Stimulated activated CD4-positive, alpha-beta T cell treated with anti-CD3 and anti-CD28 coated beads, Interleukin-12 subunit alpha, Interleukin-12 subunit beta, amount 100 ng/mL, for 24 hours (primary cell): ENCODE measurements at regions not wholly inside any gene's neighbourhood (a gene's known extent, or its start where the extent isn't known, plus 50 kb on each side); places are given as distances from the start of the nearest gene placed in this dataset.

Experiments
- DNase-seq, 2 experiments: peaks; one replicate each; pipeline ENCODE4 v3.0.0-alpha.2; 2020; ENCODE audit warnings: low read depth in 2 of 2

GRCh38 chr5:166936351-166936750, 1355.1 kb upstream of the WWC1 start:
- no peak for DNase-seq

- DNase-seq: no peak
Measured at GRCh38 chr5:166938071-166938470, 1353.4 kb upstream of the WWC1 start.

- DNase-seq: no peak
Measured at GRCh38 chr5:166942948-166943347, 1348.5 kb upstream of the WWC1 start.

- DNase-seq: no peak
Measured at GRCh38 chr5:166947045-166947444, 1344.4 kb upstream of the WWC1 start.

GRCh38 chr5:166948679-166949078, 1342.8 kb upstream of the WWC1 start:
- DNase-seq: no peak

- DNase-seq: no peak
Measured at GRCh38 chr5:166952048-166952447, 1339.4 kb upstream of the WWC1 start.

GRCh38 chr5:166957782-166958181, 1333.7 kb upstream of the WWC1 start:
- DNase-seq: no peak

GRCh38 chr5:166959766-166960165, 1331.7 kb upstream of the WWC1 start:
- DNase-seq: no peak

- DNase-seq: no peak
Measured at GRCh38 chr5:166961028-166961427, 1330.4 kb upstream of the WWC1 start.

GRCh38 chr5:166961913-166962312, 1329.5 kb upstream of the WWC1 start:
- no peak for DNase-seq

GRCh38 chr5:166962461-166962860, 1329.0 kb upstream of the WWC1 start:
- no peak for DNase-seq

- DNase-seq: no peak
Measured at GRCh38 chr5:166963596-166963995, 1327.8 kb upstream of the WWC1 start.

- no peak for DNase-seq
Measured at GRCh38 chr5:166977911-166978422, 1313.5 kb upstream of the WWC1 start.

GRCh38 chr5:166979307-166979895, 1312.0 kb upstream of the WWC1 start:
- DNase-seq: no peak

GRCh38 chr5:166980666-166981065, 1310.8 kb upstream of the WWC1 start:
- no peak for DNase-seq

GRCh38 chr5:166982226-166982625, 1309.2 kb upstream of the WWC1 start:
- no peak for DNase-seq

- DNase-seq: no peak
Measured at GRCh38 chr5:166991601-166992000, 1299.8 kb upstream of the WWC1 start.

GRCh38 chr5:166992108-166992507, 1299.3 kb upstream of the WWC1 start:
- no peak for DNase-seq

GRCh38 chr5:166992874-166993722, 1298.3 kb upstream of the WWC1 start:
- no peak for DNase-seq

GRCh38 chr5:166994226-166994625, 1297.2 kb upstream of the WWC1 start:
- DNase-seq: no peak

- no peak for DNase-seq
Measured at GRCh38 chr5:167001246-167001645, 1290.2 kb upstream of the WWC1 start.

GRCh38 chr5:167008705-167009104, 1282.7 kb upstream of the WWC1 start:
- no peak for DNase-seq

- no peak for DNase-seq
Measured at GRCh38 chr5:167011196-167011595, 1280.2 kb upstream of the WWC1 start.
